Osteocyte (in vitro differentiated cells): ENCODE measurements at regions not wholly inside any gene's neighbourhood (a gene's known extent, or its start where the extent isn't known, plus 50 kb on each side); places are given as distances from the start of the nearest gene placed in this dataset.

Source experiments
- DNase-seq: peaks from one replicate; pipeline ENCODE4 v3.0.0; 2021; ENCODE audit warnings: mixed read lengths; ENCODE audit not compliant: unreplicated experiment; ENCODE audit errors: extremely low spot score
- H3K27ac Mint-ChIP-seq: one replicate; pipeline ENCODE4 v1.8.0; 2021; ENCODE audit warnings: mild to moderate bottlenecking, mixed read lengths; ENCODE audit not compliant: unreplicated experiment
- H3K27me3 Mint-ChIP-seq: one replicate; pipeline ENCODE4 v1.8.0; 2021; ENCODE audit warnings: mixed read lengths; ENCODE audit not compliant: unreplicated experiment
- H3K36me3 Mint-ChIP-seq: one replicate; pipeline ENCODE4 v1.8.0; 2021; ENCODE audit warnings: mixed read lengths; ENCODE audit not compliant: unreplicated experiment
- H3K4me1 Mint-ChIP-seq: one replicate; pipeline ENCODE4 v1.8.0; 2021; ENCODE audit warnings: mixed read lengths; ENCODE audit not compliant: unreplicated experiment
- H3K4me3 Mint-ChIP-seq: one replicate; pipeline ENCODE4 v1.8.0; 2021; ENCODE audit warnings: mild to moderate bottlenecking, moderate library complexity, mixed read lengths; ENCODE audit not compliant: unreplicated experiment
- H3K9me3 Mint-ChIP-seq: one replicate; pipeline ENCODE4 v1.8.0; 2021; ENCODE audit warnings: mixed read lengths; ENCODE audit not compliant: unreplicated experiment
- CTCF ChIP-seq: fragments of 200-600 bp; sonication (generic); IDR thresholded peaks from 2 replicates; pipeline ENCODE4 v1.5.0; 2021; ENCODE audit warnings: antibody characterized with exemption, mild to moderate bottlenecking, moderate library complexity

GRCh38 chr11:33575311-33575710 is 125.3 kb downstream of the C11orf91 start:
- Mint-ChIP-seq H3K4me3 (no peak overlapping the region), H3K9me3 (peaks cover 9% of the 10 kb centered on the region), H3K27ac (no peak overlapping the region), H3K27me3 (no peaks in the 10 kb centered on the region), H3K36me3 (peaks cover 15% of the 10 kb centered on the region), H3K4me1 (no peaks in the 10 kb centered on the region)
- TF ChIP-seq CTCF = no peak
- no peak for DNase-seq

GRCh38 chr11:33574331-33574730 is 126.3 kb downstream of the C11orf91 start:
- Mint-ChIP-seq H3K36me3 (peaks cover 13% of the 10 kb centered on the region), H3K4me3 (no peak overlapping the region), H3K9me3 (peaks cover 9% of the 10 kb centered on the region), H3K27me3 (no peaks in the 10 kb centered on the region), H3K4me1 (no peaks in the 10 kb centered on the region), H3K27ac (no peak overlapping the region)
- DNase-seq = no peak
- TF ChIP-seq CTCF = no peak

DNA sequence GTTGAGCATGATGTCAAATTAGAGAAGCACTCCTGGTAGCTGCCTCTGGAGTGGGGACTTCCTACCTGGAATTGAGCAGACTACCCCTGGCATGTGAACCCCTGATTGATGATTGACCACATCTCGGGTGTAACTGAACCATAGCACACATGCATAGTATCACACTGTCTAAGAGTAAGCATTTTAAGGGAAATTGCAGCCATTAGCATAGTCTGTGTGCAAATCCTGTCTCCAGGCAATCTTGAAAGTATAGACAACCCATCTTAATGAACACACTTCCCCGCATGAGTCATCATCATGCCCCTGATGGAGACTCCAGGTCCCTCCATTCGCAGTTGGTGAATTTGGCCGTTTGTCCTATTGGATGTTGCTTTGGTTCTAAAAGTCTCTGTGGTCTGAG is 131.3 kb downstream of the C11orf91 start:
- H3K27me3 Mint-ChIP-seq = no peaks in the 10 kb centered on the region
- no peak overlapping the region for H3K4me3 Mint-ChIP-seq
- H3K27ac Mint-ChIP-seq = no peak overlapping the region
- H3K9me3 Mint-ChIP-seq = peaks cover 9% of the 10 kb centered on the region
- no peaks in the 10 kb centered on the region for H3K4me1 Mint-ChIP-seq
- H3K36me3 Mint-ChIP-seq = peaks cover 11% of the 10 kb centered on the region
- TF ChIP-seq CTCF = no peak
- DNase-seq = no peak

DNA sequence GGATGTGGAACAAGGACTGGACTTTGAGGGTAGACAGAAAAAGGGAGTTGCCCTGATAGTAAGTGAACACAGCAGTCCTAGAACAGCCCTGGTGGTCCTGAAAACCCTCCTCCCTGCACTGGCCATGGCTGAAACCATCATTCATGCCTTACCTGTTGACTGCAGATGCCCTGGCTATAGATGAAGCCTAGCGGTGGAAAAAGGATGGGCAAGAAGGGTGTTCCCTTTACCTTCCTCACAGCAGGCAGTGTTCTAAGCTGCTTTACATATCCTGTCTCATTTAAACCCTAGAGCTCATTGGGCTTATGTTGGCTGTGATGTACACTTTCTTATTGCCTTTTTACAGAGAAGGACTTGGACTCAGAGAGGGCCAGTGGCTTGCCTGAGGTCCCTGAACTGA is 133.6 kb downstream of the C11orf91 start:
- DNase-seq = no peak
- Mint-ChIP-seq H3K27ac (no peak overlapping the region), H3K36me3 (peaks cover 6% of the 10 kb centered on the region), H3K4me3 (no peak overlapping the region), H3K27me3 (no peaks in the 10 kb centered on the region), H3K4me1 (peaks cover 2% of the 10 kb centered on the region), H3K9me3 (no peaks in the 10 kb centered on the region)
- TF ChIP-seq CTCF = no peak

GRCh38 chr11:33564856-33565453 is 135.7 kb downstream of the C11orf91 start:
- peaks cover 2% of the 10 kb centered on the region for H3K4me1 Mint-ChIP-seq
- no peak overlapping the region for H3K4me3 Mint-ChIP-seq
- H3K27ac Mint-ChIP-seq = no peak overlapping the region
- no peak for TF ChIP-seq CTCF
- no peak for DNase-seq
- H3K27me3 Mint-ChIP-seq = no peaks in the 10 kb centered on the region
- no peaks in the 10 kb centered on the region for H3K36me3 Mint-ChIP-seq
- no peaks in the 10 kb centered on the region for H3K9me3 Mint-ChIP-seq
